ENCODE measurements at regions not wholly inside any gene's neighbourhood (a gene's known extent, or its start where the extent isn't known, plus 50 kb on each side); places are given as distances from the start of the nearest gene placed in this dataset.

GRCh38 chr9:86757382-86757720, 190.0 kb downstream of the GAS1 start:
- TF ChIP-seq CTCF (IDR thresholded peaks at IDR 0.05; ENCODE audit: insufficient read depth, low read length, poor library complexity, severe bottlenecking) = no peak
- TF ChIP-seq EZH2phosphoT487 (conservative IDR thresholded peaks at IDR 0.05; ENCODE audit: low read length) = no peak
